Activated CD4-positive, alpha-beta T cell treated with anti-CD3 and anti-CD28 coated beads, Interleukin-2, amount 10 ng/mL, durations not matched to agents 7 days and 5 days (primary cell): ENCODE measurements at regions not wholly inside any gene's neighbourhood (a gene's known extent, or its start where the extent isn't known, plus 50 kb on each side); places are given as distances from the start of the nearest gene placed in this dataset.

Experiments used
- CTCF ChIA-PET: fragments of 350-600 bp; sonication (Branson Sonifier 250); formaldehyde crosslinking; loops from one replicate; lab custom pipeline; 2021; ENCODE audit warnings: antibody characterized with exemption; lab: Charles Lee
- POLR2A ChIA-PET: fragments of 350-600 bp; sonication (Branson Sonifier 250); formaldehyde crosslinking; loops from one replicate; lab custom pipeline; 2021; ENCODE audit warnings: antibody characterized with exemption; lab: Charles Lee
- DNase-seq: peaks from one replicate; pipeline ENCODE4 v3.0.0-alpha.2; 2020
- H3K27ac Mint-ChIP-seq: one replicate; pipeline ENCODE4 v1.8.0; 2021; ENCODE audit warnings: mild to moderate bottlenecking, moderate library complexity, mixed read lengths
- H3K27me3 Mint-ChIP-seq: one replicate; pipeline ENCODE4 v1.8.0; 2021; ENCODE audit warnings: mixed read lengths
- H3K36me3 Mint-ChIP-seq: one replicate; pipeline ENCODE4 v1.8.0; 2021; ENCODE audit warnings: low read depth, mixed read lengths
- H3K4me1 Mint-ChIP-seq: one replicate; pipeline ENCODE4 v1.8.0; 2021; ENCODE audit warnings: mixed read lengths
- H3K4me3 Mint-ChIP-seq: one replicate; pipeline ENCODE4 v1.8.0; 2021; ENCODE audit warnings: mild to moderate bottlenecking, moderate library complexity, mixed read lengths
- H3K9me3 Mint-ChIP-seq: one replicate; pipeline ENCODE4 v1.8.0; 2021; ENCODE audit warnings: mixed read lengths

DNA sequence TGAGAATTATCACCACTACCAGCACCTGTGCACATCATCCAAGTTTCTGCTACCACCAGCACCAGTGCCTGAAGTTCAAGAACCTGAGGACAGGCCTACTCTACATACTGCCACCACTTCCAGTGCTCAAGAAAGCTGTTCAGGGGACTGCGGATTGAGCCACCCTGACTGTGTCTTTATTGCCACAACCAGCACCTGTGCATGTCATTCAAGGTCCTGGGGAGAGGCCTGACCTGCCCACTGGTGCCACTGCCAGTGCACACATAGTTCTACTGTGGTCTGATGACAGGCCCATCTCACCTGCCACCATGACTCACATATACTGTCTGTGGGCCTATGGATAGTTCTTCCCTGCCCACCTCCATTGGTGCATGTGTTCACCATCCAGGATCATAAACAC, 559.4 kb downstream of the COL12A1 start:
- POLR2A ChIA-PET, result no interaction called here
- H3K36me3 Mint-ChIP-seq, result no peaks in the 10 kb centered on the region
- H3K27me3 Mint-ChIP-seq, result no peaks in the 10 kb centered on the region
- CTCF ChIA-PET, result no interaction called here
- DNase-seq, result no peak
- no peak overlapping the region for H3K4me3 Mint-ChIP-seq
- no peaks in the 10 kb centered on the region for H3K4me1 Mint-ChIP-seq
- no peaks in the 10 kb centered on the region for H3K9me3 Mint-ChIP-seq
- no peak overlapping the region for H3K27ac Mint-ChIP-seq

- CTCF ChIA-PET, result no interaction called here
- Mint-ChIP-seq H3K27ac (no peak overlapping the region), H3K4me3 (no peak overlapping the region), H3K36me3 (no peaks in the 10 kb centered on the region), H3K27me3 (no peaks in the 10 kb centered on the region), H3K9me3 (no peaks in the 10 kb centered on the region), H3K4me1 (no peaks in the 10 kb centered on the region)
- no peak for DNase-seq
- POLR2A ChIA-PET, result no interaction called here
Observed at GRCh38 chr6:74645108-74645849, 560.6 kb downstream of the COL12A1 start.

GRCh38 chr6:74642101-74642500, 563.8 kb downstream of the COL12A1 start:
- DNase-seq, result no peak
- H3K4me3 Mint-ChIP-seq, result no peak overlapping the region
- no peaks in the 10 kb centered on the region for H3K4me1 Mint-ChIP-seq
- H3K36me3 Mint-ChIP-seq, result no peaks in the 10 kb centered on the region
- POLR2A ChIA-PET, result no interaction called here
- H3K27me3 Mint-ChIP-seq, result no peaks in the 10 kb centered on the region
- CTCF ChIA-PET, result no interaction called here
- no peak overlapping the region for H3K27ac Mint-ChIP-seq
- H3K9me3 Mint-ChIP-seq, result no peaks in the 10 kb centered on the region

GRCh38 chr6:74638412-74638811, 567.4 kb downstream of the COL12A1 start:
- ChIA-PET CTCF (no interaction called here), POLR2A (no interaction called here)
- no peaks in the 10 kb centered on the region for H3K4me1 Mint-ChIP-seq
- H3K36me3 Mint-ChIP-seq, result no peaks in the 10 kb centered on the region
- H3K9me3 Mint-ChIP-seq, result no peaks in the 10 kb centered on the region
- no peaks in the 10 kb centered on the region for H3K27me3 Mint-ChIP-seq
- H3K27ac Mint-ChIP-seq, result no peak overlapping the region
- no peak overlapping the region for H3K4me3 Mint-ChIP-seq
- DNase-seq, result no peak

GRCh38 chr6:74632196-74632875, 573.5 kb downstream of the COL12A1 start:
- Mint-ChIP-seq H3K4me1 (no peaks in the 10 kb centered on the region), H3K4me3 (no peak overlapping the region), H3K9me3 (no peaks in the 10 kb centered on the region), H3K27ac (no peak overlapping the region), H3K36me3 (no peaks in the 10 kb centered on the region), H3K27me3 (no peaks in the 10 kb centered on the region)
- no peak for DNase-seq
- CTCF ChIA-PET, result no interaction called here
- POLR2A ChIA-PET, result no interaction called here

- Mint-ChIP-seq H3K4me1 (no peaks in the 10 kb centered on the region), H3K4me3 (no peak overlapping the region), H3K36me3 (no peaks in the 10 kb centered on the region), H3K9me3 (no peaks in the 10 kb centered on the region), H3K27me3 (no peaks in the 10 kb centered on the region), H3K27ac (no peak overlapping the region)
- ChIA-PET POLR2A (no interaction called here), CTCF (no interaction called here)
- no peak for DNase-seq
Observed at GRCh38 chr6:74631564-74631963, 574.3 kb downstream of the COL12A1 start.

- H3K27ac Mint-ChIP-seq, result no peak overlapping the region
- no peak for DNase-seq
- H3K4me3 Mint-ChIP-seq, result no peak overlapping the region
- no peaks in the 10 kb centered on the region for H3K27me3 Mint-ChIP-seq
- ChIA-PET CTCF (no interaction called here), POLR2A (no interaction called here)
- H3K36me3 Mint-ChIP-seq, result no peaks in the 10 kb centered on the region
- H3K4me1 Mint-ChIP-seq, result no peaks in the 10 kb centered on the region
- peaks cover 9% of the 10 kb centered on the region for H3K9me3 Mint-ChIP-seq
Observed at GRCh38 chr6:74626288-74626687, 579.6 kb downstream of the COL12A1 start.

GRCh38 chr6:74623027-74623426, 582.8 kb downstream of the COL12A1 start:
- Mint-ChIP-seq H3K27me3 (no peaks in the 10 kb centered on the region), H3K36me3 (no peaks in the 10 kb centered on the region), H3K4me1 (no peaks in the 10 kb centered on the region), H3K9me3 (peaks cover 12% of the 10 kb centered on the region), H3K4me3 (no peak overlapping the region), H3K27ac (no peak overlapping the region)
- ChIA-PET POLR2A (no interaction called here), CTCF (no interaction called here)
- no peak for DNase-seq

DNA sequence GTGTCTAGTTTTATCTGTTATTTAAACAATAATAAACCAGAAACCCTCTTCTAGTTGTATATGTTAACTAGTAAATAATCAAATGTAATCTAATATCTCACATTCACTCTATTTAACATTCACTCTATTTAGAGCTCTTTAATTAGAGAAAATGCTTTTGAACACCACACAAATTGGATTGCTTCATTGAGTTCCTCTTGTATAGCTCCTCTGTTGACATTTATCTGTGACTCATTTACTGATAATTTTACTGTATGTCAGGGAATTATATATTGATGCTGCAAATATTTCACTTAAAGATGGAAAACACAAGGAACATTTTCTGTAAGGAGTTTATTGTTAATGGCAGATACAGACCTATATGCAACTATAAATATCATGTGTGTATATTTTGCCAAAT, 594.6 kb downstream of the COL12A1 start:
- no peak for DNase-seq
- CTCF ChIA-PET, result no interaction called here
- H3K9me3 Mint-ChIP-seq, result no peaks in the 10 kb centered on the region
- no peak overlapping the region for H3K27ac Mint-ChIP-seq
- POLR2A ChIA-PET, result no interaction called here
- no peaks in the 10 kb centered on the region for H3K36me3 Mint-ChIP-seq
- H3K27me3 Mint-ChIP-seq, result no peaks in the 10 kb centered on the region
- H3K4me1 Mint-ChIP-seq, result no peaks in the 10 kb centered on the region
- no peak overlapping the region for H3K4me3 Mint-ChIP-seq

- ChIA-PET POLR2A (no interaction called here), CTCF (no interaction called here)
- Mint-ChIP-seq H3K27me3 (no peaks in the 10 kb centered on the region), H3K9me3 (no peaks in the 10 kb centered on the region), H3K27ac (no peak overlapping the region), H3K36me3 (no peaks in the 10 kb centered on the region), H3K4me1 (no peaks in the 10 kb centered on the region), H3K4me3 (no peak overlapping the region)
- DNase-seq, result no peak
Observed at GRCh38 chr6:74610352-74610751, 595.5 kb downstream of the COL12A1 start.

DNA sequence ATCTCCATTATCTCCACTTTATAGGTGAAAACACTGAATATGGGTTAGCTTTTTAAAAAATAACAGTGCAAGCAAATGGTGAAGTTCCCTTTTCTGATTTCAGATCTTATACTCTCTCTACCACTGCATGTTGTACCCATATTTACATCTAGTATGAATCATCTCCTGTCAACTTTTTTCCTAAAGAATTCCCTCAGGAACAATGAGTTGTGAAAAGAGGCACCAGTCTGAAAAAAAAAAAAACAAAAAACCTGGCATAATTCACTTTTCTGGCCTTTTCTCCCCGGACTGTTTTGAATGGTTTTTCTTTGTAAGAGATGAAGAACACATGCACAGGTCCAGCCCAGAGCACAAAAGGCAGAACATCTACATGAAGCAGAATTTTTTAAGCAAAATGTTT, 596.0 kb downstream of the COL12A1 start:
- CTCF ChIA-PET, result no interaction called here
- Mint-ChIP-seq H3K36me3 (no peaks in the 10 kb centered on the region), H3K4me3 (no peak overlapping the region), H3K9me3 (no peaks in the 10 kb centered on the region), H3K27me3 (no peaks in the 10 kb centered on the region), H3K4me1 (no peaks in the 10 kb centered on the region), H3K27ac (no peak overlapping the region)
- DNase-seq, result no peak
- POLR2A ChIA-PET, result no interaction called here

- ChIA-PET POLR2A (no interaction called here), CTCF (no interaction called here)
- H3K27ac Mint-ChIP-seq, result no peak overlapping the region
- no peak for DNase-seq
- no peak overlapping the region for H3K4me3 Mint-ChIP-seq
- H3K9me3 Mint-ChIP-seq, result no peaks in the 10 kb centered on the region
- H3K4me1 Mint-ChIP-seq, result no peaks in the 10 kb centered on the region
- H3K27me3 Mint-ChIP-seq, result no peaks in the 10 kb centered on the region
- H3K36me3 Mint-ChIP-seq, result no peaks in the 10 kb centered on the region
Observed at GRCh38 chr6:74607934-74608333, 597.9 kb downstream of the COL12A1 start.

- Mint-ChIP-seq H3K36me3 (no peaks in the 10 kb centered on the region), H3K4me1 (no peaks in the 10 kb centered on the region), H3K9me3 (no peaks in the 10 kb centered on the region), H3K4me3 (no peak overlapping the region), H3K27me3 (no peaks in the 10 kb centered on the region), H3K27ac (no peak overlapping the region)
- CTCF ChIA-PET, result no interaction called here
- no peak for DNase-seq
- POLR2A ChIA-PET, result no interaction called here
Observed at GRCh38 chr6:74607468-74607867, 598.4 kb downstream of the COL12A1 start.

DNA sequence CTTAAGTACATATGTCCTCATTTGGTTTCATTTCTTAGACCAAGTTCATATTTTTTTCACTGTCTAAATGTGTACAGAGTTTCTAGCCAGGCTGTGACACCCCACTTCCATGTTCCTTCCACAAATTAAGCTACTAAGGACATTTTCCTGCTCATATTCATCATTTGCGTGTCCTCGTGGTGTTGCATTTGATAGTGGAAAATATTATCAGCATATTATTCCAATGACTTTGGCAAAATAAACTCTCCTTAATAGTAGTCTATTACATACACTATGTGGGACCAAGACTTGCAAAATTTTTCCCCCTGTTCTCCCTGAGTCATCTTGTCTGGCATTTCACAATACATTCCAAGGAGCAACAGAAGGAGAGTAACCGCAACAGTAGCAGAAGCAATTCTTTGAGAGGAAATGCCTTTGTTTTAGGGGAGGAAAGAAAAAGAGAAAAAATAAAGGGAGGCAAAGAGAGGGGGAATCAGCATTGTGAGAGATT, 599.2 kb downstream of the COL12A1 start:
- CTCF ChIA-PET, result no interaction called here
- no peaks in the 10 kb centered on the region for H3K36me3 Mint-ChIP-seq
- H3K4me1 Mint-ChIP-seq, result no peaks in the 10 kb centered on the region
- no peaks in the 10 kb centered on the region for H3K9me3 Mint-ChIP-seq
- POLR2A ChIA-PET, result no interaction called here
- no peak overlapping the region for H3K27ac Mint-ChIP-seq
- H3K27me3 Mint-ChIP-seq, result no peaks in the 10 kb centered on the region
- no peak for DNase-seq
- no peak overlapping the region for H3K4me3 Mint-ChIP-seq
